ENCODE measurements at regions not wholly inside any gene's neighbourhood (a gene's known extent, or its start where the extent isn't known, plus 50 kb on each side); places are given as distances from the start of the nearest gene placed in this dataset.
"Not testable (repeated sequence)": the region's sequence is repeated elsewhere in the genome, so short reads cannot be mapped to it uniquely, and the experiment has no call there.

GRCh38 chr4:23021040-23021439 lies 328.3 kb downstream of the GBA3 start:
- TF ChIP-seq CTCF (IDR thresholded peaks at IDR 0.05) (no peak), POLR2A (IDR thresholded peaks at IDR 0.05) (no peak)

GRCh38 chr4:23020399-23020798 lies 327.7 kb downstream of the GBA3 start:
- not testable (repeated sequence) for H3K4me1 ChIP-seq, H3K27me3 ChIP-seq, DNase-seq, H3K27ac ChIP-seq, H3K36me3 ChIP-seq, H3K4me3 ChIP-seq, H3K9me3 ChIP-seq

More at GRCh38 chr4:23021040-23021439, 328.3 kb downstream of the GBA3 start:
- Histone ChIP-seq H3K4me1 (no peaks in the 10 kb centered on the region), H3K27me3 (no peaks in the 10 kb centered on the region), H3K27ac (no peak overlapping the region), H3K36me3 (no peaks in the 10 kb centered on the region), H3K9me3 (no peaks in the 10 kb centered on the region), H3K4me3 (no peak overlapping the region)
- DNase-seq, result no peak

- no peak for DNase-seq
- H3K36me3 ChIP-seq, result no peaks in the 10 kb centered on the region
- H3K4me1 ChIP-seq, result no peaks in the 10 kb centered on the region
- H3K27me3 ChIP-seq, result no peaks in the 10 kb centered on the region
- no peak overlapping the region for H3K4me3 ChIP-seq
- no peaks in the 10 kb centered on the region for H3K9me3 ChIP-seq
- TF ChIP-seq POLR2A (IDR thresholded peaks at IDR 0.05) (no peak), CTCF (IDR thresholded peaks at IDR 0.05) (no peak)
- no peak overlapping the region for H3K27ac ChIP-seq
These were observed 324.2 kb downstream of the GBA3 start for GRCh38 chr4:23016981-23017380.

GRCh38 chr4:23015821-23016220 lies 323.1 kb downstream of the GBA3 start:
- H3K9me3 ChIP-seq, result no peaks in the 10 kb centered on the region
- no peak overlapping the region for H3K4me3 ChIP-seq
- H3K4me1 ChIP-seq, result no peaks in the 10 kb centered on the region
- no peak overlapping the region for H3K27ac ChIP-seq
- DNase-seq, result no peak
- H3K36me3 ChIP-seq, result no peaks in the 10 kb centered on the region
- H3K27me3 ChIP-seq, result no peaks in the 10 kb centered on the region
- TF ChIP-seq POLR2A (IDR thresholded peaks at IDR 0.05), result no peak
- no peak for TF ChIP-seq CTCF (IDR thresholded peaks at IDR 0.05)

GRCh38 chr4:23009093-23009492 lies 316.4 kb downstream of the GBA3 start:
- no peak for TF ChIP-seq CTCF (IDR thresholded peaks at IDR 0.05)
- TF ChIP-seq POLR2A (IDR thresholded peaks at IDR 0.05), result no peak
- Histone ChIP-seq H3K36me3 (no peaks in the 10 kb centered on the region), H3K27ac (no peak overlapping the region), H3K9me3 (peaks cover 0 to 4% (median 0%) of the 10 kb centered on the region in 4 donors), H3K4me3 (no peak overlapping the region), H3K27me3 (no peaks in the 10 kb centered on the region), H3K4me1 (no peaks in the 10 kb centered on the region)
- DNase-seq, result no peak

GRCh38 chr4:23006756-23007155 lies 314.0 kb downstream of the GBA3 start:
- no peak overlapping the region for H3K27ac ChIP-seq
- no peak overlapping the region for H3K4me3 ChIP-seq
- TF ChIP-seq CTCF (IDR thresholded peaks at IDR 0.05), result no peak
- TF ChIP-seq POLR2A (IDR thresholded peaks at IDR 0.05), result no peak
- H3K4me1 ChIP-seq, result no peaks in the 10 kb centered on the region
- H3K27me3 ChIP-seq, result no peaks in the 10 kb centered on the region
- no peak for DNase-seq
- H3K36me3 ChIP-seq, result no peaks in the 10 kb centered on the region
- peaks cover 0 to 4% (median 0%) of the 10 kb centered on the region in 4 donors for H3K9me3 ChIP-seq
